Endothelial cell of umbilical vein (primary cell): ENCODE measurements at regions not wholly inside any gene's neighbourhood (a gene's known extent, or its start where the extent isn't known, plus 50 kb on each side); places are given as distances from the start of the nearest gene placed in this dataset.

Source experiments
- CTCF ChIP-seq, 2 donors: IDR thresholded peaks; 1 replicate in 1 of 2; 2 replicates in 1 of 2; pipeline ENCODE4 v1.5.1; 2011; ENCODE audit warnings: low read length in 2 of 2, mild to moderate bottlenecking in 2 of 2, moderate library complexity in 2 of 2, control low read depth in 1 of 2, inconsistent platforms in 1 of 2, low read depth in 1 of 2; ENCODE audit not compliant: insufficient read depth in 1 of 2; ENCODE audit errors: extremely low read depth in 1 of 2
- FOS ChIP-seq: IDR thresholded peaks from 2 replicates; pipeline ENCODE4 v1.6.1; 2011; ENCODE audit warnings: mild to moderate bottlenecking, low read length, moderate library complexity, borderline replicate concordance; ENCODE audit not compliant: insufficient read depth
- POLR2A ChIP-seq: IDR thresholded peaks from 2 replicates; pipeline ENCODE4 v1.6.1; 2012; ENCODE audit warnings: low read depth, mild to moderate bottlenecking, control low read depth, low read length
- POLR2AphosphoS5 ChIP-seq: IDR thresholded peaks from 2 replicates; pipeline ENCODE4 v1.6.1; 2012; ENCODE audit warnings: low read depth, mild to moderate bottlenecking, control low read depth, low read length, moderate library complexity; ENCODE audit not compliant: insufficient read depth

- no peak for TF ChIP-seq CTCF (IDR thresholded peaks at IDR 0.05; ENCODE audit: extremely low read depth in 1 of 2, insufficient read depth in 1 of 2, low read depth in 1 of 2, low read length in 2 of 2)
- TF ChIP-seq POLR2A, result no peak
- no peak for TF ChIP-seq FOS
- TF ChIP-seq POLR2AphosphoS5, result no peak
These were observed 403.8 kb upstream of the ADAMTS9 start for GRCh38 chr3:65091565-65091964.
